ENCODE measurements at regions not wholly inside any gene's neighbourhood (a gene's known extent, or its start where the extent isn't known, plus 50 kb on each side); places are given as distances from the start of the nearest gene placed in this dataset.
"Not testable (repeated sequence)": the region's sequence is repeated elsewhere in the genome, so short reads cannot be mapped to it uniquely, and the experiment has no call there.

GRCh38 chr13:66162470-66162869 lies 1067.7 kb downstream of the PCDH9 start:
- intact Hi-C loops (cut with DNase I), result no loop called here
- no peak for ATAC-seq (ENCODE audit: poor library complexity)
- no peak for DNase-seq

GRCh38 chr13:66159511-66159910 lies 1070.6 kb downstream of the PCDH9 start:
- intact Hi-C loops (cut with DNase I), result no loop called here
- no peak for DNase-seq
- ATAC-seq (ENCODE audit: poor library complexity), result no peak

- intact Hi-C loops (cut with DNase I), result no loop called here
- ATAC-seq (ENCODE audit: poor library complexity) (no peak), DNase-seq (no peak)
Measured at GRCh38 chr13:66154976-66155375, 1075.2 kb downstream of the PCDH9 start.

- intact Hi-C loops (cut with DNase I), result no loop called here
- DNase-seq (no peak), ATAC-seq (ENCODE audit: poor library complexity) (no peak)
Measured at GRCh38 chr13:66154354-66154753, 1075.8 kb downstream of the PCDH9 start.

GRCh38 chr13:66152596-66152995 lies 1077.5 kb downstream of the PCDH9 start:
- DNase-seq (no peak), ATAC-seq (ENCODE audit: poor library complexity) (no peak)
- intact Hi-C loops (cut with DNase I), result no loop called here

- ATAC-seq (ENCODE audit: poor library complexity); DNase-seq; intact Hi-C loops (cut with DNase I): not testable (repeated sequence)
Measured at GRCh38 chr13:66144357-66144756, 1085.8 kb downstream of the PCDH9 start.

- ATAC-seq (ENCODE audit: poor library complexity), result no peak
- intact Hi-C loops (cut with DNase I), result no loop called here
- no peak for DNase-seq
Measured at GRCh38 chr13:66139701-66140100, 1090.4 kb downstream of the PCDH9 start.

GRCh38 chr13:66139250-66139649 lies 1090.9 kb downstream of the PCDH9 start:
- intact Hi-C loops (cut with DNase I), result no loop called here
- DNase-seq (no peak), ATAC-seq (ENCODE audit: poor library complexity) (no peak)

GRCh38 chr13:66138172-66138811 lies 1091.8 kb downstream of the PCDH9 start:
- DNase-seq, result no peak
- ATAC-seq (ENCODE audit: poor library complexity), result no peak
- intact Hi-C loops (cut with DNase I), result no loop called here

- intact Hi-C loops (cut with DNase I), result no loop called here
- DNase-seq (no peak), ATAC-seq (ENCODE audit: poor library complexity) (no peak)
Measured at GRCh38 chr13:66137384-66137783, 1092.8 kb downstream of the PCDH9 start.

- intact Hi-C loops (cut with DNase I), result no loop called here
- ATAC-seq (ENCODE audit: poor library complexity) (no peak), DNase-seq (no peak)
Measured at GRCh38 chr13:66128692-66129269, 1101.4 kb downstream of the PCDH9 start.

GRCh38 chr13:66128201-66128600 lies 1101.9 kb downstream of the PCDH9 start:
- intact Hi-C loops (cut with DNase I), result no loop called here
- ATAC-seq (ENCODE audit: poor library complexity) (no peak), DNase-seq (no peak)

- no peak for DNase-seq
Measured at GRCh38 chr13:66117563-66117962, 1112.6 kb downstream of the PCDH9 start.

GRCh38 chr13:66113882-66114526 lies 1116.1 kb downstream of the PCDH9 start:
- intact Hi-C loops (cut with DNase I), result no loop called here
- no peak for DNase-seq
- no peak for ATAC-seq (ENCODE audit: poor library complexity)

More at GRCh38 chr13:66117563-66117962, 1112.6 kb downstream of the PCDH9 start:
- intact Hi-C loops (cut with DNase I), result no loop called here
- ATAC-seq (ENCODE audit: poor library complexity), result no peak

- DNase-seq (no peak), ATAC-seq (ENCODE audit: poor library complexity) (no peak)
- intact Hi-C loops (cut with DNase I), result no loop called here
Measured at GRCh38 chr13:66111628-66112027, 1118.5 kb downstream of the PCDH9 start.

- no peak for DNase-seq
- ATAC-seq (ENCODE audit: poor library complexity), result no peak
- intact Hi-C loops (cut with DNase I), result no loop called here
Measured at GRCh38 chr13:66106246-66106645, 1123.9 kb downstream of the PCDH9 start.

GRCh38 chr13:66102864-66103263 lies 1127.3 kb downstream of the PCDH9 start:
- ATAC-seq (ENCODE audit: poor library complexity), result no peak
- no peak for DNase-seq
- intact Hi-C loops (cut with DNase I), result no loop called here

GRCh38 chr13:66099825-66100224 lies 1130.3 kb downstream of the PCDH9 start:
- intact Hi-C loops (cut with DNase I), result no loop called here
- ATAC-seq (ENCODE audit: poor library complexity) (no peak), DNase-seq (no peak)

GRCh38 chr13:66098931-66099628 lies 1131.1 kb downstream of the PCDH9 start:
- intact Hi-C loops (cut with DNase I), result no loop called here
- ATAC-seq (ENCODE audit: poor library complexity), result no peak
- no peak for DNase-seq

GRCh38 chr13:66089711-66090110 lies 1140.4 kb downstream of the PCDH9 start:
- no peak for DNase-seq
- intact Hi-C loops (cut with DNase I), result no loop called here
- ATAC-seq (ENCODE audit: poor library complexity), result no peak
